Heart left ventricle (tissue), 16 donors: ENCODE measurements at regions not wholly inside any gene's neighbourhood (a gene's known extent, or its start where the extent isn't known, plus 50 kb on each side); places are given as distances from the start of the nearest gene placed in this dataset.
"Not testable (repeated sequence)": the region's sequence is repeated elsewhere in the genome, so short reads cannot be mapped to it uniquely, and the experiment has no call there.

ENCODE experiments used
- ATAC-seq, 4 donors: fragments of 200-7000 bp; cut with Tn5 transposase; one replicate each; pipeline ENCODE4 v1.9.1; 2020 to 2022; ENCODE audit warnings: moderate library complexity in 4 of 4, mild to moderate bottlenecking in 3 of 4, moderate number of reproducible peaks in 1 of 4
- DNase-seq, 5 donors: peaks; one replicate each; pipeline ENCODE4 v3.0.0-alpha.2; 2020
- H3K27ac ChIP-seq, 12 donors: fragments of 200-600 bp; sonication (generic) in 4 of 12; one replicate each; pipeline versions ENCODE4 v1.5.0 to v1.8.0; 2016 to 2022; ENCODE audit warnings: mild to moderate bottlenecking in 2 of 12
- H3K27me3 ChIP-seq, 9 donors: fragments of 200-600 bp; sonication (generic) in 2 of 9; one replicate each; pipeline versions ENCODE4 v1.5.1 to v1.8.0; 2016 to 2022; ENCODE audit warnings: mild to moderate bottlenecking in 3 of 9
- H3K36me3 ChIP-seq, 9 donors: fragments of 200-600 bp; sonication (generic) in 2 of 9; one replicate each; pipeline versions ENCODE4 v1.5.0 to v1.8.0; 2018 to 2022; ENCODE audit warnings: mild to moderate bottlenecking in 2 of 9
- H3K4me1 ChIP-seq, 12 donors: fragments of 200-600 bp; sonication (generic) in 4 of 12; one replicate each; pipeline versions ENCODE4 v1.5.0 to v1.8.0; 2016 to 2022; ENCODE audit warnings: mild to moderate bottlenecking in 3 of 12
- H3K4me3 ChIP-seq, 12 donors: fragments of 200-600 bp; sonication (generic) in 4 of 12; one replicate each; pipeline versions ENCODE4 v1.5.0 to v1.8.0; 2017 to 2022; ENCODE audit warnings: mild to moderate bottlenecking in 9 of 12, moderate library complexity in 4 of 12
- H3K9me3 ChIP-seq, 12 donors: fragments of 200-600 bp; sonication (generic) in 4 of 12; one replicate each; pipeline versions ENCODE4 v1.5.0 to v1.8.0; 2016 to 2022; ENCODE audit warnings: mild to moderate bottlenecking in 1 of 12
- POLR2A ChIP-seq, 2 donors: fragments of 450-650 bp; IDR thresholded peaks; one replicate each; pipeline ENCODE4 v1.6.1; 2017; ENCODE audit warnings: antibody characterized with exemption in 2 of 2, mild to moderate bottlenecking in 2 of 2, moderate library complexity in 2 of 2
- WGBS, 4 donors: extraction: QIAGEN DNeasy Blood & Tissue Kit in 2 of 4; methylation state at CpG; one replicate each; pipeline versions ENCODE4 v1.1.5 to v1.1.7; 2013 to 2018; 5-methylcytosine and 5-hydroxymethylcytosine counted together
- intact Hi-C, 10 donors: fragments of 100-400 bp; cut with DNase I; formaldehyde crosslinking; loops; one replicate each; pipeline versions ENCODE4 v1.11.1 to v1.14.2; 2022
- TF ChIP-seq, protein P1 (sequence below), 12 donors: fragments of 200-600 bp; sonication (generic) in 4 of 12; IDR thresholded peaks; one replicate each; pipeline versions ENCODE4 v1.5.0 to v1.8.0; 2018 to 2022; ENCODE audit warnings: antibody characterized with exemption in 12 of 12, mild to moderate bottlenecking in 5 of 12
- donor health status: ischemic (EF 13 %, LVEDD 7.1; RV severe dilation, severe dysfunction).
- donor health status: healthy with polysubstance abuse.
- donor health status: DM: no; HTN: yes; CAD: no.
- donor health status: DM: no; HTN: no; CAD: no.
- donor health status: ischemic (EF 25% LVEDD 6.9; RV normal size, moderate dysfunction).
- donor health status: ischemic (EF 25% LVEDD 5.7; RV mildly dilated, moderate dysfunction).
- donor health status: healthy.
- donor health status: DM: yes; HTN: yes; CAD: no.
- donor health status: ischemic (EF 35%, LVEDD 5.7; RV mildly dilated, moderate dysfunction).
- donor health status: nonischemic (EF 11% LVEDD 7.7; RV severe dilation, severe dysfunction).
- donor health status: DM: yes; HTN: yes; CAD: no.
- donor health status: PGD.
- donor health status: ischemic (EF 29% LVEDD 5.4; RV normal size, mild dysfunction).
- donor health status: nonischemic (EF 23%, LVEDD 6.1; RV moderate dilation, normal function).

GRCh38 chr21:10270211-10270610, 251.2 kb upstream of the TPTE start:
- H3K27me3 ChIP-seq, H3K4me3 ChIP-seq, H3K4me1 ChIP-seq, intact Hi-C loops, H3K36me3 ChIP-seq, H3K27ac ChIP-seq: not testable (repeated sequence)
- ATAC-seq = peak in 2 of 4 donors; percentile 20 to 30
- DNase-seq = peak in 2 of 5 donors; percentile 2 to 3
- H3K9me3 ChIP-seq = peaks cover 0 to 11% (median 2%) of the 10 kb centered on the region in 12 donors
- 42 to 52% (median 49%) methylated on average over 5 of the region's 5 CpGs for WGBS, 4 donors

GRCh38 chr21:10271666-10272207, 249.6 kb upstream of the TPTE start:
- H3K4me3 ChIP-seq, H3K27ac ChIP-seq, H3K36me3 ChIP-seq, H3K4me1 ChIP-seq, H3K27me3 ChIP-seq, intact Hi-C loops, ATAC-seq: not testable (repeated sequence)
- peaks cover 0 to 11% (median 2%) of the 10 kb centered on the region in 12 donors for H3K9me3 ChIP-seq
- DNase-seq = peak in 1 of 5 donors; percentile 3
- whole genome bisulfite sequencing, 4 donors = 58 to 65% (median 62%) methylated on average over 4 of the region's 4 CpGs

DNA sequence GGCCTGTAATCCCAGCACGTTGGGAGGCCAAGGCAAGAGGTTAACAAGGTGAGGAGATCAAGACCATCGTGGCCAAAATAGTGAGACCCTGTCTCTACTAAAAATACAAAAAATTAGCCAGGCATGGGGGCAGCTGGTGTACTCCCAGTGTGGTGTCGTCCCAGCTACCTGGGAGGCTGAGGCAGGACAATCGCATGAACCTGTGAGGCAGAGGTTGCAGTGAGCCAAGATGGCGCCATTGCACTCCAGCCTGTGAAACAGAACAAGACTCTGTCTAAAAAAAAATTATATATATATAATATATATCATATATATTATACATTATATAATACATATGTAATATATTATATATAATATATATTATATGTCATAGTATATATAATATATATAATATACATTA, 249.2 kb upstream of the TPTE start:
- peaks cover 0 to 11% (median 2%) of the 10 kb centered on the region in 12 donors for H3K9me3 ChIP-seq
- no peaks in the 10 kb centered on the region for H3K36me3 ChIP-seq
- intact Hi-C loops = no loop called here
- DNase-seq = peak in 2 of 5 donors; percentile 20 to 22
- H3K27ac ChIP-seq = no peak overlapping the region
- H3K4me3 ChIP-seq = no peak overlapping the region
- WGBS, 4 donors = 53 to 62% (median 59%) methylated on average over 5 of the region's 5 CpGs
- ATAC-seq = peak in 2 of 4 donors; percentile 83 to 91
- no peaks in the 10 kb centered on the region for H3K27me3 ChIP-seq
- no peaks in the 10 kb centered on the region for H3K4me1 ChIP-seq
- no peak for TF ChIP-seq POLR2A (IDR thresholded peaks at IDR 0.05)
- TF ChIP-seq, protein P1, sequence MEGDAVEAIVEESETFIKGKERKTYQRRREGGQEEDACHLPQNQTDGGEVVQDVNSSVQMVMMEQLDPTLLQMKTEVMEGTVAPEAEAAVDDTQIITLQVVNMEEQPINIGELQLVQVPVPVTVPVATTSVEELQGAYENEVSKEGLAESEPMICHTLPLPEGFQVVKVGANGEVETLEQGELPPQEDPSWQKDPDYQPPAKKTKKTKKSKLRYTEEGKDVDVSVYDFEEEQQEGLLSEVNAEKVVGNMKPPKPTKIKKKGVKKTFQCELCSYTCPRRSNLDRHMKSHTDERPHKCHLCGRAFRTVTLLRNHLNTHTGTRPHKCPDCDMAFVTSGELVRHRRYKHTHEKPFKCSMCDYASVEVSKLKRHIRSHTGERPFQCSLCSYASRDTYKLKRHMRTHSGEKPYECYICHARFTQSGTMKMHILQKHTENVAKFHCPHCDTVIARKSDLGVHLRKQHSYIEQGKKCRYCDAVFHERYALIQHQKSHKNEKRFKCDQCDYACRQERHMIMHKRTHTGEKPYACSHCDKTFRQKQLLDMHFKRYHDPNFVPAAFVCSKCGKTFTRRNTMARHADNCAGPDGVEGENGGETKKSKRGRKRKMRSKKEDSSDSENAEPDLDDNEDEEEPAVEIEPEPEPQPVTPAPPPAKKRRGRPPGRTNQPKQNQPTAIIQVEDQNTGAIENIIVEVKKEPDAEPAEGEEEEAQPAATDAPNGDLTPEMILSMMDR (IDR thresholded peaks at IDR 0.05) = no peak

DNA sequence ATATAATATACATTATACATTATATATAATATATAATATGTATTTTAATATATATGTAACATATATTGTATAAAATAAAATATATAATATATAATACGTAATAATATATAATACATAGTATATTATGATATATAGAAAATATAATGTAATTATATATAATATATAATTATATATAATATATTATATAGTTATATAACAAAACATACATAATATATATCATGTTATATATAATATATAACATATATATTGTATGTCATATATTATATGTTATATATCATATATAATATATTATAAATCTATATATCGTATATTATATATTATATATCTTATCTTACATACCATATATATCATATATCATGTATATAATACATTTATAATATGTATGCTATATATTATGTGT, 248.2 kb upstream of the TPTE start:
- DNase-seq (no peak), ATAC-seq (no peak)
- no peaks in the 10 kb centered on the region for H3K27me3 ChIP-seq
- H3K27ac ChIP-seq = no peak overlapping the region
- H3K9me3 ChIP-seq = peaks cover 0 to 11% (median 2%) of the 10 kb centered on the region in 12 donors
- no peaks in the 10 kb centered on the region for H3K36me3 ChIP-seq
- WGBS, 4 donors = 29 to 75% (median 58%) methylated on average over 1 to 2 of the region's 2 CpGs; no CpG with 5 or more reads in 1 of the 4 donors
- no peaks in the 10 kb centered on the region for H3K4me1 ChIP-seq
- no peak for TF ChIP-seq POLR2A (IDR thresholded peaks at IDR 0.05)
- TF ChIP-seq, protein P1 (IDR thresholded peaks at IDR 0.05) = no peak
- intact Hi-C loops = no loop called here
- no peak overlapping the region for H3K4me3 ChIP-seq

DNA sequence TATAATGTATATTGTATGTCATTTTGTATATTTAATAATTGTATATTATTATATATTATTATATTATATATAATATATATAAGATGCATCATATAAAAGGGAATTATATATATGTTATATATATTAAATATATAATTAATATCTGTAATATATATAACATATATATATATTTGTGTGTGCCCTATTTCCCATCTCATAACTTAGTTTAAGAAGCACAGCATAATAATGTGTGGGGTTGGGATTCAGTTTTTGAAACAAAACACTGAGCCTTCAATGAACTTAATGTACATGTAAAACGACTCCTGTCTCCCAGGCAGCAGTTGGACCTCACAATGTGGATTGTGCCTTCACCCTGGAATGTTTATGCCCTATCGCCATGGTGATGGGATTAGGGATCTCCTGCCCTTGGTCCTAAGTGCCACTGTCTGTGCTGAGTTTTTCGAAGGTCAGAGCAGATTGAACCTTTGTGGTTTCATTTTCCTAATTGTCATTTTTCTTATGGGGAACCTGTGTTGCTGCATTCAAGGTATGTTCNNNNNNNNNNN, 247.5 kb upstream of the TPTE start:
- WGBS, 4 donors = 51 to 72% (median 64%) methylated on average over 3 of the region's 3 CpGs
- H3K4me1 ChIP-seq, H3K36me3 ChIP-seq, H3K4me3 ChIP-seq, H3K27me3 ChIP-seq, intact Hi-C loops, H3K27ac ChIP-seq: not testable (repeated sequence)
- DNase-seq = peak in 3 of 5 donors; percentile 16 to 27 (median 25)
- H3K9me3 ChIP-seq = peaks cover 0 to 11% (median 2%) of the 10 kb centered on the region in 12 donors
- peak in 2 of 4 donors; percentile 69 to 75 for ATAC-seq
